Peyer's patch (tissue), 4 donors: ENCODE measurements at regions not wholly inside any gene's neighbourhood (a gene's known extent, or its start where the extent isn't known, plus 50 kb on each side); places are given as distances from the start of the nearest gene placed in this dataset.
"Not testable (repeated sequence)": the region's sequence is repeated elsewhere in the genome, so short reads cannot be mapped to it uniquely, and the experiment has no call there.

Source experiments
- DNase-seq, 3 donors: peaks; one replicate each; pipeline ENCODE4 v3.0.0-alpha.2; 2017 to 2019
- H3K27ac ChIP-seq, 4 donors: fragments of 200-600 bp; sonication (generic); one replicate each; pipeline ENCODE4 v1.5.1; 2016 to 2019
- H3K27me3 ChIP-seq, 2 donors: fragments of 200-600 bp; sonication (generic); one replicate each; pipeline ENCODE4 v1.5.1; 2019
- H3K36me3 ChIP-seq, 3 donors: fragments of 200-600 bp; sonication (generic); one replicate each; pipeline ENCODE4 v1.5.1; 2016 to 2019
- H3K4me1 ChIP-seq, 4 donors: fragments of 200-600 bp; sonication (generic); one replicate each; pipeline ENCODE4 v1.5.1; 2016 to 2019
- H3K4me3 ChIP-seq, 4 donors: fragments of 200-600 bp; sonication (generic); 1 replicate in 3 of 4; 2 replicates in 1 of 4; pipeline ENCODE4 v1.5.1; 2016 to 2019; ENCODE audit warnings: mild to moderate bottlenecking in 1 of 4
- H3K9me3 ChIP-seq, 4 donors: fragments of 200-600 bp; sonication (generic); one replicate each; pipeline ENCODE4 v1.5.1; 2016 to 2019; ENCODE audit warnings: mild to moderate bottlenecking in 1 of 4
- CTCF ChIP-seq, 6 experiments: fragments of 450-650 bp in 4 of 6; fragments of 200-600 bp in 2 of 6; sonication (generic) in 1 of 6; IDR thresholded peaks; one replicate each; pipeline ENCODE4 v1.5.1; 2017 to 2019; ENCODE audit warnings: antibody characterized with exemption in 6 of 6, mild to moderate bottlenecking in 3 of 6, moderate library complexity in 1 of 6
- POLR2A ChIP-seq, 2 donors: fragments of 450-650 bp; IDR thresholded peaks; one replicate each; pipeline ENCODE4 v1.5.1; 2017; ENCODE audit warnings: antibody characterized with exemption in 2 of 2, mild to moderate bottlenecking in 2 of 2, moderate library complexity in 2 of 2

GRCh38 chr14:83883732-83884131, 1646.2 kb upstream of the FLRT2 start:
- TF ChIP-seq CTCF (IDR thresholded peaks at IDR 0.05) (no peak), POLR2A (IDR thresholded peaks at IDR 0.05) (no peak)
- H3K27me3 ChIP-seq = no peaks in the 10 kb centered on the region
- H3K4me1 ChIP-seq = no peaks in the 10 kb centered on the region
- no peaks in the 10 kb centered on the region for H3K36me3 ChIP-seq
- no peak overlapping the region for H3K27ac ChIP-seq
- H3K4me3 ChIP-seq = no peak overlapping the region
- no peak for DNase-seq
- peaks cover 0 to 3% (median 0%) of the 10 kb centered on the region in 4 donors for H3K9me3 ChIP-seq

- Histone ChIP-seq H3K4me3 (no peak overlapping the region), H3K4me1 (no peaks in the 10 kb centered on the region), H3K27me3 (no peaks in the 10 kb centered on the region), H3K36me3 (no peaks in the 10 kb centered on the region), H3K9me3 (peaks cover 0 to 1% (median 0%) of the 10 kb centered on the region in 4 donors), H3K27ac (no peak overlapping the region)
- TF ChIP-seq POLR2A (IDR thresholded peaks at IDR 0.05) = no peak
- no peak for DNase-seq
These were observed 1644.1 kb upstream of the FLRT2 start for GRCh38 chr14:83885837-83886293.

GRCh38 chr14:83887866-83888265, 1642.1 kb upstream of the FLRT2 start:
- DNase-seq = no peak
- Histone ChIP-seq H3K27ac (no peak overlapping the region), H3K4me1 (no peaks in the 10 kb centered on the region), H3K27me3 (no peaks in the 10 kb centered on the region), H3K9me3 (no peaks in the 10 kb centered on the region), H3K4me3 (no peak overlapping the region), H3K36me3 (no peaks in the 10 kb centered on the region)
- TF ChIP-seq POLR2A (IDR thresholded peaks at IDR 0.05) (no peak), CTCF (IDR thresholded peaks at IDR 0.05) (no peak)

- no peak for DNase-seq
- Histone ChIP-seq H3K27ac (no peak overlapping the region), H3K27me3 (no peaks in the 10 kb centered on the region), H3K4me3 (no peak overlapping the region), H3K4me1 (no peaks in the 10 kb centered on the region), H3K9me3 (no peaks in the 10 kb centered on the region), H3K36me3 (no peaks in the 10 kb centered on the region)
- TF ChIP-seq POLR2A (IDR thresholded peaks at IDR 0.05) (no peak), CTCF (IDR thresholded peaks at IDR 0.05) (no peak)
These were observed 1636.5 kb upstream of the FLRT2 start for GRCh38 chr14:83893447-83893846.

GRCh38 chr14:83894568-83894967, 1635.4 kb upstream of the FLRT2 start:
- no peak overlapping the region for H3K27ac ChIP-seq
- no peaks in the 10 kb centered on the region for H3K36me3 ChIP-seq
- no peak for DNase-seq
- H3K4me1 ChIP-seq = no peaks in the 10 kb centered on the region
- TF ChIP-seq POLR2A (IDR thresholded peaks at IDR 0.05) (no peak), CTCF (IDR thresholded peaks at IDR 0.05) (no peak)
- no peaks in the 10 kb centered on the region for H3K27me3 ChIP-seq
- H3K9me3 ChIP-seq = no peaks in the 10 kb centered on the region
- no peak overlapping the region for H3K4me3 ChIP-seq

- H3K4me3 ChIP-seq, H3K4me1 ChIP-seq, H3K27ac ChIP-seq, H3K36me3 ChIP-seq, DNase-seq, H3K27me3 ChIP-seq, H3K9me3 ChIP-seq: not testable (repeated sequence)
These were observed 1631.4 kb upstream of the FLRT2 start for GRCh38 chr14:83898558-83898957.

- no peak overlapping the region for H3K4me3 ChIP-seq
- no peaks in the 10 kb centered on the region for H3K4me1 ChIP-seq
- H3K9me3 ChIP-seq = no peaks in the 10 kb centered on the region
- no peaks in the 10 kb centered on the region for H3K36me3 ChIP-seq
- no peak for TF ChIP-seq CTCF (IDR thresholded peaks at IDR 0.05)
- TF ChIP-seq POLR2A (IDR thresholded peaks at IDR 0.05) = no peak
- H3K27ac ChIP-seq = no peak overlapping the region
- H3K27me3 ChIP-seq = no peaks in the 10 kb centered on the region
- DNase-seq = no peak
These were observed 1630.2 kb upstream of the FLRT2 start for GRCh38 chr14:83899706-83900105.
